ENCODE measurements at regions not wholly inside any gene's neighbourhood (a gene's known extent, or its start where the extent isn't known, plus 50 kb on each side); places are given as distances from the start of the nearest gene placed in this dataset.

DNA sequence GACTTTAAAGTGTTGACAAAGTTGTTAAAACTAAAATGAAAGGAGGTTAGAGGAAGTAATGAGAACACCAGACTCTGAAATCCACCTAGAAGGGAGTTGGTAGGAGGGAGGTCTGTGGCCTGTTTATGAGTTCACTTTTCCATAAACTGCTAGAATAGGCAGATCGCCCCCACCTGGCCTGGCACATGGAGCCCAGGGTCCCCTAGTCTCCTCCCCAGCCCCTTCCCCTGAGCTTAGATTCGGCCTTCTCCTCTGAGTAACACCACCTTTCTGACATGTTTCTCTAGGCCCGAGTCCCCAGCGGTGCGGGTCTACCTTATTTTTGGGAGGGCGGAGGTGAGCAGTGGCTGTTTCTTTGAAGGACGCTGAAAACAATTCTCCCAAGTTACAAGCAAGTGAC lies 54.5 kb upstream of the FAT1 start:
- TF ChIP-seq SUZ12 (IDR thresholded peaks at IDR 0.05; ENCODE audit: extremely low read depth, insufficient read depth, insufficient read length) (no peak), YY1 (IDR thresholded peaks at IDR 0.05; ENCODE audit: insufficient read depth, insufficient read length) (no peak)

Data from NT2/D1 (cell line).